ENCODE measurements at regions not wholly inside any gene's neighbourhood (a gene's known extent, or its start where the extent isn't known, plus 50 kb on each side); places are given as distances from the start of the nearest gene placed in this dataset.

- CTCF ChIA-PET: no interaction called here
- no peaks in the 10 kb centered on the region for H3K9me3 Mint-ChIP-seq (ENCODE audit: insufficient read depth)
- Histone ChIP-seq H3K4me1 (ENCODE audit: control insufficient read depth in 2 of 2, insufficient read depth in 2 of 2, low read length in 2 of 2) (peaks cover 3 to 18% of the 10 kb centered on the region in 2 donors), H2AFZ (ENCODE audit: insufficient read depth, low read depth, low read length, poor library complexity, severe bottlenecking) (no peak overlapping the region), H3K4me2 (replicated peaks; ENCODE audit: low read depth, low read length, poor library complexity, severe bottlenecking) (peak overlapping the region; percentile 30), H4K20me1 (ENCODE audit: control insufficient read depth, insufficient read depth, low read length, poor library complexity, severe bottlenecking) (no peaks in the 10 kb centered on the region), H3K27ac (ENCODE audit: low read length in 2 of 2) (no peak overlapping the region), H3K36me3 (replicated peaks in 1 of 2; ENCODE audit: control extremely low read depth in 1 of 2, control insufficient read depth in 1 of 2, extremely low read depth in 1 of 2, insufficient read depth in 2 of 2, low read length in 1 of 2) (no peaks in the 10 kb centered on the region), H3K79me2 (ENCODE audit: control insufficient read depth, insufficient read depth, low read length) (no peaks in the 10 kb centered on the region), H3K27me3 (replicated peaks in 1 of 4; ENCODE audit: control extremely low read depth in 1 of 4, control insufficient read depth in 3 of 4, insufficient read depth in 4 of 4, low read length in 3 of 4) (no peaks in the 10 kb centered on the region), H3K4me3 (ENCODE audit: control extremely low read depth in 1 of 5, extremely low read depth in 1 of 5, insufficient read depth in 1 of 5, low read depth in 2 of 5, low read length in 4 of 5) (no peak overlapping the region), H3K9ac (ENCODE audit: low read length) (peak overlapping the region; percentile 37), H3K9me3 (ENCODE audit: control extremely low read depth in 1 of 3, control insufficient read depth in 2 of 3, insufficient read depth in 1 of 3, low read length in 2 of 3) (peaks cover 0 to 4% (median 1%) of the 10 kb centered on the region in 3 donors)
- WGBS (ENCODE audit: insufficient coverage): 92% methylated on average over 14 of the region's 14 CpGs
- DNase-seq: peak; percentile 4
- POLR2A ChIA-PET: no interaction called here
- no peak for ATAC-seq (ENCODE audit: low read depth)
- H3K27me3 Mint-ChIP-seq: no peaks in the 10 kb centered on the region
- no peak overlapping the region for H3K27ac Mint-ChIP-seq
- TF ChIP-seq CTCF (IDR thresholded peaks at IDR 0.05): no peak
- no peak for TF ChIP-seq EZH2 (IDR thresholded peaks at IDR 0.05; ENCODE audit: borderline replicate concordance, insufficient read depth, low read depth, low read length, poor library complexity, severe bottlenecking)
- intact Hi-C loops (cut with micrococcal nuclease): no loop called here
- no peak overlapping the region for H3K4me3 Mint-ChIP-seq
- H3K4me1 Mint-ChIP-seq: peaks cover 12% of the 10 kb centered on the region
Observed at GRCh38 chr1:104932949-104933679, 1183.4 kb downstream of the AMY1C start.

GRCh38 chr1:104933846-104934245, 1184.1 kb downstream of the AMY1C start:
- Mint-ChIP-seq H3K4me1 (peaks cover 12% of the 10 kb centered on the region), H3K9me3 (ENCODE audit: insufficient read depth) (no peaks in the 10 kb centered on the region), H3K27me3 (no peaks in the 10 kb centered on the region), H3K4me3 (no peak overlapping the region), H3K27ac (no peak overlapping the region)
- Histone ChIP-seq H3K79me2 (ENCODE audit: control insufficient read depth, insufficient read depth, low read length) (no peaks in the 10 kb centered on the region), H3K4me1 (ENCODE audit: control insufficient read depth in 2 of 2, insufficient read depth in 2 of 2, low read length in 2 of 2) (peaks cover 3 to 18% of the 10 kb centered on the region in 2 donors), H3K9ac (ENCODE audit: low read length) (no peak overlapping the region), H4K20me1 (ENCODE audit: control insufficient read depth, insufficient read depth, low read length, poor library complexity, severe bottlenecking) (no peaks in the 10 kb centered on the region), H2AFZ (ENCODE audit: insufficient read depth, low read depth, low read length, poor library complexity, severe bottlenecking) (no peak overlapping the region), H3K27me3 (replicated peaks in 1 of 4; ENCODE audit: control extremely low read depth in 1 of 4, control insufficient read depth in 3 of 4, insufficient read depth in 4 of 4, low read length in 3 of 4) (no peaks in the 10 kb centered on the region), H3K9me3 (ENCODE audit: control extremely low read depth in 1 of 3, control insufficient read depth in 2 of 3, insufficient read depth in 1 of 3, low read length in 2 of 3) (peaks cover 0 to 4% (median 0%) of the 10 kb centered on the region in 3 donors), H3K27ac (ENCODE audit: low read length in 2 of 2) (no peak overlapping the region), H3K36me3 (replicated peaks in 1 of 2; ENCODE audit: control extremely low read depth in 1 of 2, control insufficient read depth in 1 of 2, extremely low read depth in 1 of 2, insufficient read depth in 2 of 2, low read length in 1 of 2) (no peaks in the 10 kb centered on the region), H3K4me2 (replicated peaks; ENCODE audit: low read depth, low read length, poor library complexity, severe bottlenecking) (no peak overlapping the region), H3K4me3 (ENCODE audit: control extremely low read depth in 1 of 5, extremely low read depth in 1 of 5, insufficient read depth in 1 of 5, low read depth in 2 of 5, low read length in 4 of 5) (no peak overlapping the region)
- CTCF ChIA-PET: no interaction called here
- TF ChIP-seq EZH2 (IDR thresholded peaks at IDR 0.05; ENCODE audit: borderline replicate concordance, insufficient read depth, low read depth, low read length, poor library complexity, severe bottlenecking) (no peak), CTCF (IDR thresholded peaks at IDR 0.05) (no peak)
- DNase-seq: no peak
- ATAC-seq (ENCODE audit: low read depth): no peak
- POLR2A ChIA-PET: no interaction called here
- intact Hi-C loops (cut with micrococcal nuclease): no loop called here
- WGBS (ENCODE audit: insufficient coverage): 95% methylated on average over 8 of the region's 9 CpGs
